ENCODE measurements at regions not wholly inside any gene's neighbourhood (a gene's known extent, or its start where the extent isn't known, plus 50 kb on each side); places are given as distances from the start of the nearest gene placed in this dataset.

- DNase-seq (ENCODE audit: low spot score), result no peak
These were observed 240.7 kb upstream of the TRAM1L1 start for GRCh38 chr4:117326091-117326490.

GRCh38 chr4:117327491-117327890 is 242.1 kb upstream of the TRAM1L1 start:
- no peak for DNase-seq (ENCODE audit: low spot score)

GRCh38 chr4:117328333-117328732 is 243.0 kb upstream of the TRAM1L1 start:
- DNase-seq (ENCODE audit: low spot score), result no peak

GRCh38 chr4:117331817-117332216 is 246.4 kb upstream of the TRAM1L1 start:
- no peak for DNase-seq (ENCODE audit: low spot score)

GRCh38 chr4:117334451-117335188 is 249.2 kb upstream of the TRAM1L1 start:
- no peak for DNase-seq (ENCODE audit: low spot score)

GRCh38 chr4:117357437-117357836 is 272.1 kb upstream of the TRAM1L1 start:
- DNase-seq (ENCODE audit: low spot score), result no peak

- DNase-seq (ENCODE audit: low spot score), result no peak
These were observed 272.5 kb upstream of the TRAM1L1 start for GRCh38 chr4:117357866-117358265.

- DNase-seq (ENCODE audit: low spot score), result no peak
These were observed 285.7 kb upstream of the TRAM1L1 start for GRCh38 chr4:117370944-117371668.

GRCh38 chr4:117375101-117375500 is 289.7 kb upstream of the TRAM1L1 start:
- DNase-seq (ENCODE audit: low spot score), result no peak

- no peak for DNase-seq (ENCODE audit: low spot score)
These were observed 291.3 kb upstream of the TRAM1L1 start for GRCh38 chr4:117376692-117377091.

GRCh38 chr4:117378942-117379341 is 293.6 kb upstream of the TRAM1L1 start:
- DNase-seq (ENCODE audit: low spot score), result no peak

- no peak for DNase-seq (ENCODE audit: low spot score)
These were observed 298.1 kb upstream of the TRAM1L1 start for GRCh38 chr4:117383468-117383867.

- DNase-seq (ENCODE audit: low spot score), result no peak
These were observed 300.1 kb upstream of the TRAM1L1 start for GRCh38 chr4:117385526-117385925.

GRCh38 chr4:117387072-117387471 is 301.7 kb upstream of the TRAM1L1 start:
- DNase-seq (ENCODE audit: low spot score), result no peak

GRCh38 chr4:117400039-117400835 is 314.9 kb upstream of the TRAM1L1 start:
- no peak for DNase-seq (ENCODE audit: low spot score)

- DNase-seq (ENCODE audit: low spot score), result no peak
These were observed 327.3 kb upstream of the TRAM1L1 start for GRCh38 chr4:117412661-117413060.

- no peak for DNase-seq (ENCODE audit: low spot score)
These were observed 332.5 kb upstream of the TRAM1L1 start for GRCh38 chr4:117417856-117418255.

GRCh38 chr4:117420948-117421347 is 335.6 kb upstream of the TRAM1L1 start:
- no peak for DNase-seq (ENCODE audit: low spot score)

GRCh38 chr4:117421706-117422105 is 336.3 kb upstream of the TRAM1L1 start:
- DNase-seq (ENCODE audit: low spot score), result no peak

- no peak for DNase-seq (ENCODE audit: low spot score)
These were observed 336.9 kb upstream of the TRAM1L1 start for GRCh38 chr4:117422297-117422696.

GRCh38 chr4:117425636-117426035 is 340.3 kb upstream of the TRAM1L1 start:
- DNase-seq (ENCODE audit: low spot score), result no peak

GRCh38 chr4:117428536-117428935 is 343.2 kb upstream of the TRAM1L1 start:
- DNase-seq (ENCODE audit: low spot score), result no peak

- no peak for DNase-seq (ENCODE audit: low spot score)
These were observed 343.7 kb upstream of the TRAM1L1 start for GRCh38 chr4:117429061-117429460.

All from ecto neural progenitor cell (in vitro differentiated cells).